ENCODE measurements at regions not wholly inside any gene's neighbourhood (a gene's known extent, or its start where the extent isn't known, plus 50 kb on each side); places are given as distances from the start of the nearest gene placed in this dataset.
A peak's percentile ranks its signal among the peaks of the same experiment; 100 is the strongest.

DNA sequence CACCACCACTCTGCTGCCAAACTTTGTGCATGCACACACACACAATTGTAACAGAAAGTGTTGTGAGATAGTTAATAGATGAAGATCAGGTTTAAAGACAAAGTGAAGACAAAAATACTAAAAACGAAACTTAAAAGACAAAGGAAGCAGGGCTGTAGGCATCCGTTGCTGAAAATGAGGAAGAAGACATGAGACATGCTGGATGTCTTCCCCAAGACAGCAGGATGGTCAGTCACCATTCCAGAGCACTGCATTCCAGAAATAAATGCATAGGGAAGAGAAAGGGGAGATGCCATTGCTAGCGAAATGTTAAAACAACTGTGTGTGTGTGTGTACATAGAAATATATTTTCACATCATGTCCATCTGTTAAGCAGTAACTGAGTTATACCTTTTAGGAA is 520.1 kb downstream of the SUCLA2 start:
- no peak for ATAC-seq
- DNase-seq: no peak
- WGBS, 2 donors: 47 to 50% methylated on average over 3 of the region's 3 CpGs

DNA sequence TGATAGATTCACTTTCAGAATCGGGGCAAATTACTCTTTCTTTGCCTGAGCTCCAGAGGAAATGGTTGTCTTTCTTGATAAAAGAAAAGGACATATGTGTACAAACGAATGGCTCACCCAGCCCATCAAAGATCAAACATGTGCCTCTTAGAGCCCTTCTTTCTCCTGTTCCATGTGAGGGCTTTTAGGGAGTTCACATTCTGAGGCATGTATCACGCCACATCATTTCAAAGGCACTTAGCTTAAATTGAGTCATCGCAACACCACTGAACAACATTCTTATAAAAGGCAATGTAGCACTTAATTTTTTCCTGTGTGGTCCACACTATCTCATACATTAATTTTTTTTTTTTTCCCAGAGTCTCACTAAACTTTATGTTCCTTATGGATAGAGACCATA is 521.0 kb downstream of the SUCLA2 start:
- ATAC-seq (no peak), DNase-seq (no peak)
- Histone ChIP-seq H3K4me1 (no peaks in the 10 kb centered on the region), H3K4me3 (no peak overlapping the region), H3K9me3 (no peaks in the 10 kb centered on the region), H3K36me3 (replicated peaks in 1 of 2; ENCODE audit: insufficient read depth in 1 of 2, low read depth in 2 of 2) (no peaks in the 10 kb centered on the region), H3K27ac (no peak overlapping the region), H3K27me3 (no peaks in the 10 kb centered on the region)
- 71 to 74% methylated on average over 4 of the region's 4 CpGs for WGBS, 2 donors
- TF ChIP-seq, protein P1, sequence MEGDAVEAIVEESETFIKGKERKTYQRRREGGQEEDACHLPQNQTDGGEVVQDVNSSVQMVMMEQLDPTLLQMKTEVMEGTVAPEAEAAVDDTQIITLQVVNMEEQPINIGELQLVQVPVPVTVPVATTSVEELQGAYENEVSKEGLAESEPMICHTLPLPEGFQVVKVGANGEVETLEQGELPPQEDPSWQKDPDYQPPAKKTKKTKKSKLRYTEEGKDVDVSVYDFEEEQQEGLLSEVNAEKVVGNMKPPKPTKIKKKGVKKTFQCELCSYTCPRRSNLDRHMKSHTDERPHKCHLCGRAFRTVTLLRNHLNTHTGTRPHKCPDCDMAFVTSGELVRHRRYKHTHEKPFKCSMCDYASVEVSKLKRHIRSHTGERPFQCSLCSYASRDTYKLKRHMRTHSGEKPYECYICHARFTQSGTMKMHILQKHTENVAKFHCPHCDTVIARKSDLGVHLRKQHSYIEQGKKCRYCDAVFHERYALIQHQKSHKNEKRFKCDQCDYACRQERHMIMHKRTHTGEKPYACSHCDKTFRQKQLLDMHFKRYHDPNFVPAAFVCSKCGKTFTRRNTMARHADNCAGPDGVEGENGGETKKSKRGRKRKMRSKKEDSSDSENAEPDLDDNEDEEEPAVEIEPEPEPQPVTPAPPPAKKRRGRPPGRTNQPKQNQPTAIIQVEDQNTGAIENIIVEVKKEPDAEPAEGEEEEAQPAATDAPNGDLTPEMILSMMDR (IDR thresholded peaks at IDR 0.05): no peak
- no peak for TF ChIP-seq POLR2A (IDR thresholded peaks at IDR 0.05)
- intact Hi-C loops (cut with DNase I): no loop called here

More for the DNA sequence above, 520.1 kb downstream of the SUCLA2 start:
- H3K4me3 ChIP-seq: no peak overlapping the region
- H3K27ac ChIP-seq: no peak overlapping the region
- H3K9me3 ChIP-seq: no peaks in the 10 kb centered on the region
- H3K27me3 ChIP-seq: no peaks in the 10 kb centered on the region
- no peaks in the 10 kb centered on the region for H3K36me3 ChIP-seq (replicated peaks in 1 of 2; ENCODE audit: insufficient read depth in 1 of 2, low read depth in 2 of 2)
- intact Hi-C loops (cut with DNase I): no loop called here
- no peaks in the 10 kb centered on the region for H3K4me1 ChIP-seq
- TF ChIP-seq POLR2A (IDR thresholded peaks at IDR 0.05): no peak
- TF ChIP-seq, protein P1 (IDR thresholded peaks at IDR 0.05): no peak

DNA sequence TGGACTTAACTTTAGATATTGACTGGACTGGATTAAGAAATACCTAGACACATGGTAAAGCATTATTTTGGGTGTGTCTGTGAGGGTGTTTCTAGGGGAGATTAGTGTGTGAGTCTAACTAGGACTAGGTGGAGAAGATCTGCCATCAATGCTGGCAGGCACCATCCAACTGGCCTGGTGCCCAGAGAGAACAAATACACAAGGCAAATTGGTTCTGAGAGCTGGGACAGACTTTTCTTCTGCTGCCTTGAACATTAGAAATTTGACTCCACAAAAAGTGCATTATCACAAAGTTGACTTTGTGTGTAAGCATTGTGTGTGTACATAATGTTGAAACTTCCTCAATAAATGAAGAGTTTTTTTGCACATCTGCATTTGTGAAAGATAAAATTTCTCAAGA is 522.1 kb downstream of the SUCLA2 start:
- DNase-seq (peak in 1 of 4 donors; percentile 18), ATAC-seq (no peak)
- TF ChIP-seq, protein P1 (IDR thresholded peaks at IDR 0.05): no peak
- no peak for TF ChIP-seq POLR2A (IDR thresholded peaks at IDR 0.05)
- intact Hi-C loops (cut with DNase I): no loop called here
- no peak overlapping the region for H3K4me3 ChIP-seq
- no peaks in the 10 kb centered on the region for H3K27me3 ChIP-seq
- H3K4me1 ChIP-seq: no peaks in the 10 kb centered on the region
- no peak overlapping the region for H3K27ac ChIP-seq
- no peaks in the 10 kb centered on the region for H3K36me3 ChIP-seq (replicated peaks in 1 of 2; ENCODE audit: insufficient read depth in 1 of 2, low read depth in 2 of 2)
- no peaks in the 10 kb centered on the region for H3K9me3 ChIP-seq

DNA sequence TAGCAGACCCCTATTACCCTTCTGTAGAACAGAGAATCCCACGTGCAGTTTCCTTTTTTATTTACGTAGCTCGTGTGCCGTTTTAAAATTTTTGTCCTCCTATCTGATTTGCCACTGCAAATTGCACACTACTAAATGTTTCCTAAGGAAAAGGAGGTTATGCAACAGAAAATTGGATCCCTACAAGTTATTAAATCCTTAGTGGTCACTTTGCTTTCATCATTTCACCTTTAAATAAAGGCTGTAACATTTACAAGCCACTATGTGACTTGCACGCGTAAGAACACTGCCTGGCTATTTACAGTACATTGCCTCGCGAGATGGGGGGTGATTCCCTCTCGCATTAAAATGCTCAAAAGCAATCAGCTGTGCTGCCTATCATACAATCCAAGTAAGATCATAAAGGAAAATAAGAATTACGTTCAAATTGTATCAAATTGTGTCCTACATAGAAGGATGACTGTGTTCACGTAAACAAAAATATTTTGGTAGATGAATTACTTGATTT is 525.6 kb downstream of the SUCLA2 start:
- ATAC-seq (no peak), DNase-seq (no peak)
- intact Hi-C loops (cut with DNase I): no loop called here
- 60 to 63% methylated on average over 11 of the region's 11 CpGs for WGBS, 2 donors
- no peak overlapping the region for H3K4me3 ChIP-seq
- no peak overlapping the region for H3K27ac ChIP-seq
- no peaks in the 10 kb centered on the region for H3K9me3 ChIP-seq
- no peaks in the 10 kb centered on the region for H3K4me1 ChIP-seq
- TF ChIP-seq, protein P1 (IDR thresholded peaks at IDR 0.05): no peak
- TF ChIP-seq POLR2A (IDR thresholded peaks at IDR 0.05): no peak
- no peaks in the 10 kb centered on the region for H3K27me3 ChIP-seq
- H3K36me3 ChIP-seq (replicated peaks in 1 of 2; ENCODE audit: insufficient read depth in 1 of 2, low read depth in 2 of 2): no peaks in the 10 kb centered on the region

DNA sequence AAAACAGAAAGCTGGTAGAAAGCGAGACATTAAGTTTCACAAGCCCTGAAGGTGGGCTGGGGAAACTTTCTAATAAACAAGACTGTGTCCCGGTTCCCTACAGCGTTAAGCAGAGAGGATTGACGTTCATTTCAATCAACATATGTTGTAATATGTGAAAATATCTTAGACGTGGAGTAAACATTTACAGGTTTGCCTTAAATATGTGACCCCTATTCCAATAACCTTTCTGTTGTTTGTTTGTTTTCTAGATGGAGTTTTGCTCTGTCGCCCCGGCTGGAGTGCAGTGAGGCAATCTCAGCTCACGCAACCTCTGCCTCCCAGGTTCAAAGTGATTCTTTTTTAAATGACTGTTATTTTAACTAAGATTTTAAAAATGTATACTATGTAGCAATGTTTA is 526.2 kb downstream of the SUCLA2 start:
- ATAC-seq (no peak), DNase-seq (no peak)
- H3K27ac ChIP-seq: no peak overlapping the region
- no peak overlapping the region for H3K4me3 ChIP-seq
- H3K36me3 ChIP-seq (replicated peaks in 1 of 2; ENCODE audit: insufficient read depth in 1 of 2, low read depth in 2 of 2): no peaks in the 10 kb centered on the region
- H3K4me1 ChIP-seq: no peaks in the 10 kb centered on the region
- H3K9me3 ChIP-seq: no peaks in the 10 kb centered on the region
- intact Hi-C loops (cut with DNase I): no loop called here
- 42 to 46% methylated on average over 8 of the region's 8 CpGs for WGBS, 2 donors
- no peaks in the 10 kb centered on the region for H3K27me3 ChIP-seq
- TF ChIP-seq POLR2A (IDR thresholded peaks at IDR 0.05): no peak
- TF ChIP-seq, protein P1 (IDR thresholded peaks at IDR 0.05): no peak
